ENCODE measurements at regions not wholly inside any gene's neighbourhood (a gene's known extent, or its start where the extent isn't known, plus 50 kb on each side); places are given as distances from the start of the nearest gene placed in this dataset.
"Not testable (repeated sequence)": the region's sequence is repeated elsewhere in the genome, so short reads cannot be mapped to it uniquely, and the experiment has no call there.

DNA sequence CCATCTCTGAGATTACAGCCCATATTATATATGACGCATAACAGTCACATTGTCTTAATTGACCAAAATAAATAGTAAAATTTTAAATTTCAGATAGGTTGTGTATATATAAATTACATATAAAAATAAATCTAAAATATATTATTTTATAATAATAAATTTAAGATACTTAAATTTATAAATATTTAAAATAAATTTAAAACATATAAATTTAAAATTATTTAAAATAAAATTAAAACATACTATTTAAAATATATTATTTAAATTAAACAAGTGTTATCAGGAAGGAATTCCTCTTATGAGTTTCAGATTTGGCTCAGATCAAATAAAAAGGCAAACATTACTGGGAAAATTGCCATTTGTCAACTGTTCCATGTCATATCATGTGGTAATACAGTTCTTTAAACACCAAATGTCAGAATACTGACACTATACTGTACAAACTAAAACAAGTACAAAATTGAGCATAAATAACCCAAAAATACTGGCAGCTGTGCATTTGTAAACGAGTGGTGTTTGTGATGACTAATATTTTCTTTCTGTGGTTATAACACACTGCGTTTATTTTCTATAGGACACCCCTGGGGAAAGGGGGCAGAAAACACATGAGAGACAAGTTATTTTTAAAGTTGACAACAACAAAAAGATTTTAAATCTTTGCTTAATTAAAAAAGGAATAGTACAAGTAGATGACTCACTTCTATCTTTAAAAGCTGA lies 71.3 kb upstream of the DGKB start:
- Histone ChIP-seq H3K56ac (ENCODE audit: insufficient read length, low read depth, low read length) (no peak overlapping the region), H3K79me1 (ENCODE audit: insufficient read depth, low read depth, low read length, poor library complexity, severe bottlenecking) (no peaks in the 10 kb centered on the region), H3K27ac (ENCODE audit: insufficient read length, low read depth, low read length) (no peak overlapping the region), H3K9me3 (ENCODE audit: control insufficient read depth, low read depth, low read length) (no peaks in the 10 kb centered on the region), H3T11ph (ENCODE audit: low read length) (no peak overlapping the region), H4K8ac (replicated peaks; ENCODE audit: insufficient read length, low read depth, low read length) (no peak overlapping the region), H3K27me3 (ENCODE audit: insufficient read depth, low read length) (no peaks in the 10 kb centered on the region), H3K79me2 (ENCODE audit: insufficient read depth, low read length) (no peaks in the 10 kb centered on the region), H2AFZ (ENCODE audit: low read length) (no peak overlapping the region), H3K14ac (ENCODE audit: insufficient read depth, low read length) (no peak overlapping the region), H4K5ac (ENCODE audit: insufficient read length, low read depth, low read length) (no peak overlapping the region), H3K23me2 (ENCODE audit: insufficient read length, low read depth, low read length, poor library complexity, severe bottlenecking) (no peaks in the 10 kb centered on the region), H3K4me2 (ENCODE audit: insufficient read depth, insufficient read length, low read length) (no peak overlapping the region), H2BK15ac (ENCODE audit: low read depth, low read length) (no peak overlapping the region), H3K18ac (ENCODE audit: insufficient read length, low read depth, low read length) (no peak overlapping the region), H2BK5ac (ENCODE audit: insufficient read length, low read length) (no peak overlapping the region), H3K4me1 (ENCODE audit: insufficient read depth, low read length) (no peaks in the 10 kb centered on the region), H2BK120ac (ENCODE audit: low read depth, low read length, poor library complexity, severe bottlenecking) (no peak overlapping the region), H4K91ac (ENCODE audit: insufficient read length, low read depth, low read length) (no peak overlapping the region), H2BK20ac (ENCODE audit: low read depth, low read length, poor library complexity, severe bottlenecking) (no peak overlapping the region), H3K4ac (ENCODE audit: low read depth, low read length) (no peak overlapping the region), H4K20me1 (ENCODE audit: control insufficient read depth, insufficient read depth, insufficient read length) (no peaks in the 10 kb centered on the region), H2AK5ac (ENCODE audit: insufficient read length, low read length) (no peak overlapping the region), H3K9ac (ENCODE audit: extremely low read depth, insufficient read length, low read length) (no peak overlapping the region), H2BK12ac (ENCODE audit: insufficient read length, low read depth, low read length) (no peak overlapping the region), H3K23ac (ENCODE audit: insufficient read length, low read depth, low read length) (no peak overlapping the region)
- Mint-ChIP-seq H3K4me1 (no peaks in the 10 kb centered on the region), H3K4me3 (no peak overlapping the region), H3K9me3 (peaks cover 0 to 2% of the 10 kb centered on the region in 2 experiments; a peak in 1 of 5 replicates), H3K27me3 (ENCODE audit: low read depth) (no peaks in the 10 kb centered on the region), H3K27ac (no peak overlapping the region), H3K36me3 (ENCODE audit: insufficient read depth in 1 of 3, low read depth in 3 of 3) (no peaks in the 10 kb centered on the region; a peak in 1 of 7 replicates)
- no peak for DNase-seq
- TF ChIP-seq, protein P1, sequence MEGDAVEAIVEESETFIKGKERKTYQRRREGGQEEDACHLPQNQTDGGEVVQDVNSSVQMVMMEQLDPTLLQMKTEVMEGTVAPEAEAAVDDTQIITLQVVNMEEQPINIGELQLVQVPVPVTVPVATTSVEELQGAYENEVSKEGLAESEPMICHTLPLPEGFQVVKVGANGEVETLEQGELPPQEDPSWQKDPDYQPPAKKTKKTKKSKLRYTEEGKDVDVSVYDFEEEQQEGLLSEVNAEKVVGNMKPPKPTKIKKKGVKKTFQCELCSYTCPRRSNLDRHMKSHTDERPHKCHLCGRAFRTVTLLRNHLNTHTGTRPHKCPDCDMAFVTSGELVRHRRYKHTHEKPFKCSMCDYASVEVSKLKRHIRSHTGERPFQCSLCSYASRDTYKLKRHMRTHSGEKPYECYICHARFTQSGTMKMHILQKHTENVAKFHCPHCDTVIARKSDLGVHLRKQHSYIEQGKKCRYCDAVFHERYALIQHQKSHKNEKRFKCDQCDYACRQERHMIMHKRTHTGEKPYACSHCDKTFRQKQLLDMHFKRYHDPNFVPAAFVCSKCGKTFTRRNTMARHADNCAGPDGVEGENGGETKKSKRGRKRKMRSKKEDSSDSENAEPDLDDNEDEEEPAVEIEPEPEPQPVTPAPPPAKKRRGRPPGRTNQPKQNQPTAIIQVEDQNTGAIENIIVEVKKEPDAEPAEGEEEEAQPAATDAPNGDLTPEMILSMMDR (conservative IDR thresholded peaks at IDR 0.05), result no peak
- no CpG with 5 or more reads among the region's 3 CpGs for WGBS (ENCODE audit: extremely low coverage, insufficient read length, low lambda C conversion rate)

DNA sequence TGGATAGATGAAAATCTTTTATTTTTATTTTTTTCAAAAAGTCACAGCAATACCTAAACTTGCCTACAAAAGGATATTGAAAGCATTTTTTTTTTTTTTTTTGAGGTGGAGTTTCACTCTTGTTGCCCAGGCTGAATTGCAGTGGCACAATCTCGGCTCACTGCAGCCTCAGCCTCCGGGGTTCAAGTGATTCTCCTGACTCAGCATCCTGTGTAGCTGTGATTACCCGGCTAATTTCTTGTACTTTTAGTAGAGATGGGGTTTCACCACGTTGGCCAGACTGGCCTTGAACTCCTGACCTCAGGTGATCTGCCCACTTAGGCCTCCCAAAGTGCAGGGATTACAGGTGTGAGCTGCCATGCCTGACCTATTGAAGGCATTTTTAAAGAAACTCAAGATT lies 69.1 kb upstream of the DGKB start:
- not testable (repeated sequence) for H3K9ac ChIP-seq (ENCODE audit: extremely low read depth, insufficient read length, low read length); H3K79me1 ChIP-seq (ENCODE audit: insufficient read depth, low read depth, low read length, poor library complexity, severe bottlenecking); H3K27me3 ChIP-seq (ENCODE audit: insufficient read depth, low read length); H3K4me3 Mint-ChIP-seq; H3K4ac ChIP-seq (ENCODE audit: low read depth, low read length); H2BK120ac ChIP-seq (ENCODE audit: low read depth, low read length, poor library complexity, severe bottlenecking); H2BK12ac ChIP-seq (ENCODE audit: insufficient read length, low read depth, low read length); H3K4me1 Mint-ChIP-seq; H3K56ac ChIP-seq (ENCODE audit: insufficient read length, low read depth, low read length); H3K23ac ChIP-seq (ENCODE audit: insufficient read length, low read depth, low read length); H3K14ac ChIP-seq (ENCODE audit: insufficient read depth, low read length); H4K20me1 ChIP-seq (ENCODE audit: control insufficient read depth, insufficient read depth, insufficient read length); H3K27ac Mint-ChIP-seq; H3K27ac ChIP-seq (ENCODE audit: insufficient read length, low read depth, low read length); H3K18ac ChIP-seq (ENCODE audit: insufficient read length, low read depth, low read length); H3K4me2 ChIP-seq (ENCODE audit: insufficient read depth, insufficient read length, low read length); H2BK20ac ChIP-seq (ENCODE audit: low read depth, low read length, poor library complexity, severe bottlenecking); H3K4me1 ChIP-seq (ENCODE audit: insufficient read depth, low read length); H3K36me3 Mint-ChIP-seq (ENCODE audit: insufficient read depth in 1 of 3, low read depth in 3 of 3); H2BK5ac ChIP-seq (ENCODE audit: insufficient read length, low read length); H3K9me3 Mint-ChIP-seq; H4K91ac ChIP-seq (ENCODE audit: insufficient read length, low read depth, low read length); DNase-seq; H3K9me3 ChIP-seq (ENCODE audit: control insufficient read depth, low read depth, low read length); H3K27me3 Mint-ChIP-seq (ENCODE audit: low read depth); H4K5ac ChIP-seq (ENCODE audit: insufficient read length, low read depth, low read length); H3T11ph ChIP-seq (ENCODE audit: low read length); H2AK5ac ChIP-seq (ENCODE audit: insufficient read length, low read length); H2BK15ac ChIP-seq (ENCODE audit: low read depth, low read length); H3K79me2 ChIP-seq (ENCODE audit: insufficient read depth, low read length); H3K23me2 ChIP-seq (ENCODE audit: insufficient read length, low read depth, low read length, poor library complexity, severe bottlenecking); H2AFZ ChIP-seq (ENCODE audit: low read length); H4K8ac ChIP-seq (replicated peaks; ENCODE audit: insufficient read length, low read depth, low read length)
- no CpG with 5 or more reads among the region's 4 CpGs for WGBS (ENCODE audit: extremely low coverage, insufficient read length, low lambda C conversion rate)

Measured in H9 (cell line).